SK-N-MC (cell line): ENCODE measurements at regions not wholly inside any gene's neighbourhood (a gene's known extent, or its start where the extent isn't known, plus 50 kb on each side); places are given as distances from the start of the nearest gene placed in this dataset.

Experiments used
- DNase-seq: peaks from one replicate; pipeline ENCODE4 v3.0.0-alpha.2; 2011; ENCODE audit warnings: low read depth, low spot score
- H3K27ac ChIP-seq: fragments of 200-600 bp; sonication (generic); 2 replicates; pipeline ENCODE4 v1.5.1; 2016; ENCODE audit warnings: mixed run types
- H3K36me3 ChIP-seq: fragments of 200-600 bp; sonication (generic); 2 replicates; pipeline ENCODE4 v1.6.1; 2017; ENCODE audit warnings: antibody characterized with exemption, low read length, mixed read lengths; ENCODE audit not compliant: insufficient read depth
- H3K4me3 ChIP-seq: fragments of 200-600 bp; sonication (generic); 2 replicates; pipeline ENCODE4 v1.5.1; 2016
- H3K9ac ChIP-seq: fragments of 200-600 bp; sonication (generic); 2 replicates; pipeline ENCODE4 v1.8.0; 2017; ENCODE audit warnings: mixed run types, mixed read lengths; ENCODE audit not compliant: insufficient read length
- H3K9me3 ChIP-seq: fragments of 200-600 bp; sonication (generic); 2 replicates; pipeline ENCODE4 v1.6.1; 2017; ENCODE audit warnings: low read depth, mild to moderate bottlenecking, antibody characterized with exemption, low read length, moderate library complexity, mixed read lengths
- EZH2 ChIP-seq: fragments of 200-600 bp; sonication (generic); IDR thresholded peaks from one replicate; pipeline ENCODE4 v1.6.1; 2017; ENCODE audit warnings: antibody characterized with exemption
- FOXP2 ChIP-seq: optimal IDR thresholded peaks from 2 replicates; pipeline ENCODE3; 2011; ENCODE audit warnings: mild to moderate bottlenecking, moderate library complexity; ENCODE audit not compliant: insufficient read depth; ENCODE audit errors: extremely low read length, control extremely low read depth
- POLR2AphosphoS5 ChIP-seq: IDR thresholded peaks from 2 replicates; pipeline ENCODE4 v1.6.1; 2012; ENCODE audit warnings: mild to moderate bottlenecking, low read depth, low read length, borderline replicate concordance

DNA sequence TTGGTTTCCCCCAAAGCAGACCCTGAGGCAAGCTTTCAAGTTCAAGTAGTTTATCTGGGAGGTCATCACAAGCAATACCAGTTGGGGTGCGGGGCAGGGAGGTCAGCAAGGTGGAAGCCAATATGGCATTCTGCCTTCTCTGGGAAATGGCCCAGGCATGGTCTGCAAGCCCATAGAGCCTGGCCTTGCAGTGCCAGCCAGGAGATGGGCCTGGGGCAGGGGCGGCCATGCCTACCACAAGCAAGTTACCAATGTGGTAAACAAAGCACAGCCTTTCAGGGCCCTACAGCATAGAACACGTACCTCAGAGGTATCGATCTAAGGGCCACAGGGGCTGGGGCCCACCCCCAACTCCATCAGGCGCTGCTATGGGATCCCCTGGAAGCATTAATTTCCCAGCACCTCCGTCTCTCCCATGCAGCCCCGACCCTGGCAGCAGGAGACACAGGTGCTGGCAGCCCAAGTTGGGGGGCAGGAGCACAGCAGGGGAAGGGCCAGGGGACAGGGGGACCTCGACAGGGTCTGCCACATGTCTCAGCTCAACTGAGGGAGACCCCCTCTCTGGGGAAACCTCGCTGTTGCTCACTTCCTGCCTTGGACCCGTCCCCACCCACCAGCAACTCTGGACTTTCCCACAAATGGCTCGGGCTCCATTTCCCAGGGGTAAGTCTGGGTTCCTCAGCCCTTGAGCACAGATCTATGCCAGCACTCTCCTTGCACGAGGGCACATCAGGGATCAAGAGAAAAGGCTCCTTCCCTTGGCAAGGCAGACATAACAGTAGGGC lies 369.0 kb downstream of the PREX1 start:
- Histone ChIP-seq H3K27ac (no peak overlapping the region), H3K4me3 (no peak overlapping the region), H3K9me3 (no peaks in the 10 kb centered on the region), H3K9ac (no peak overlapping the region), H3K36me3 (no peaks in the 10 kb centered on the region)
- DNase-seq = no peak
- no peak for TF ChIP-seq EZH2
- TF ChIP-seq FOXP2 = no peak
- TF ChIP-seq POLR2AphosphoS5 = no peak

DNA sequence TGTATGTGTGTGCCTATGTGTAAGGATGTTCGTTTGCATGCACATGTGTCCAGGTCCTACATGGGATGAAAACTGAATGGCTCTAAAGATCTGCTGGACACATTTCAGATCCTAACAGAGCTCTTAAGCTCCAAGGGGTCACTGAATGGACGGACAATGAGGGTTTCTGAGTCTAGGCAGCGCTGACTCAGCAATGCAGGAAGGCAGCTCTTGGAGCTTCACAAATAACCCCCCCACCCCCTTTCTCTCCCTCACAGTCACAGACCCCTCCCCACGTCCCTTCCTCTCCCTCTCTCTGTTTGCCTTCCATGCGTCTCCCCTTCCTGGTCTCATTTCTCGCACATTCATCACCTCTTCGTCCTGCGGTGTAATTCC lies 369.8 kb downstream of the PREX1 start:
- Histone ChIP-seq H3K4me3 (no peak overlapping the region), H3K9me3 (no peaks in the 10 kb centered on the region), H3K27ac (no peak overlapping the region), H3K9ac (no peak overlapping the region), H3K36me3 (no peaks in the 10 kb centered on the region)
- no peak for DNase-seq
- TF ChIP-seq EZH2 = no peak
- no peak for TF ChIP-seq POLR2AphosphoS5
- TF ChIP-seq FOXP2 = no peak

DNA sequence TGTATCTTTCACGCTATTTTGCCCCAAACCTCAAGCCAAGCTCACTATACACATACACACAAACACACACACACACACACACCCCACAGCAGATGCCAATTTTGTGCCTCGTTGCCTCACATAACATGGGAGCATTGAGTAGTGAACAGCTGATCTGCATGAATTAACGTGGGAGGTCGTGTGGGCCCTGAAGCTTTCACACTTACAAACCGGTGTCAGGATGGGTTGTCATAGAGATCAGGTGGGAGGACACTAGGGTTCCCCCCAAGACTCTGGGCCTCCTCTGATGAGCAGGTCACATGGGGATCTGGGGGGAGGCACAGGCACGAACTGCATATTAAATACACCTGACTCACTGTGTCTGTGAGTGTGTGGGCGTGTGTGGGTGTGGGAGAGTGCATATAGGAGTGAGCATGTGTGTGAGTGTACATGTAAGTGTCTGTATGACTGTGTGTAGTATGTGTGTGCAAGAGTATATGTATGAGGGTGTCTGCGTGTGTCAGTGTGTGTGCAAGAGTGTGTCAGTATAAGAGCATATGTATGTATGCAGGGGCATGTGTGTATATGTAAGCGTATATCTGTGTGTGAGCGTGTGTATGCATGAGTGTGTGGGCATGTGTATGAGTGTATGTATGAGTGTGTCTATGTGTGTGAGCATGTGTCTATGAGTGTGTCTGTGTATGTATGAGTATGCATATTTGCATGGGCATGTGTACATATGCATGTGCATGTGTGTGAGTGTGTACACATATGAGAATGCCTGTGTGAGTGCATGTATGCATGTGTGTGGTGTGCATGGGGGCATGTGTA lies 370.4 kb downstream of the PREX1 start:
- no peak for DNase-seq
- TF ChIP-seq POLR2AphosphoS5 (no peak), EZH2 (no peak), FOXP2 (no peak)
- Histone ChIP-seq H3K4me3 (no peak overlapping the region), H3K9ac (no peak overlapping the region), H3K9me3 (no peaks in the 10 kb centered on the region), H3K27ac (no peak overlapping the region), H3K36me3 (no peaks in the 10 kb centered on the region)

DNA sequence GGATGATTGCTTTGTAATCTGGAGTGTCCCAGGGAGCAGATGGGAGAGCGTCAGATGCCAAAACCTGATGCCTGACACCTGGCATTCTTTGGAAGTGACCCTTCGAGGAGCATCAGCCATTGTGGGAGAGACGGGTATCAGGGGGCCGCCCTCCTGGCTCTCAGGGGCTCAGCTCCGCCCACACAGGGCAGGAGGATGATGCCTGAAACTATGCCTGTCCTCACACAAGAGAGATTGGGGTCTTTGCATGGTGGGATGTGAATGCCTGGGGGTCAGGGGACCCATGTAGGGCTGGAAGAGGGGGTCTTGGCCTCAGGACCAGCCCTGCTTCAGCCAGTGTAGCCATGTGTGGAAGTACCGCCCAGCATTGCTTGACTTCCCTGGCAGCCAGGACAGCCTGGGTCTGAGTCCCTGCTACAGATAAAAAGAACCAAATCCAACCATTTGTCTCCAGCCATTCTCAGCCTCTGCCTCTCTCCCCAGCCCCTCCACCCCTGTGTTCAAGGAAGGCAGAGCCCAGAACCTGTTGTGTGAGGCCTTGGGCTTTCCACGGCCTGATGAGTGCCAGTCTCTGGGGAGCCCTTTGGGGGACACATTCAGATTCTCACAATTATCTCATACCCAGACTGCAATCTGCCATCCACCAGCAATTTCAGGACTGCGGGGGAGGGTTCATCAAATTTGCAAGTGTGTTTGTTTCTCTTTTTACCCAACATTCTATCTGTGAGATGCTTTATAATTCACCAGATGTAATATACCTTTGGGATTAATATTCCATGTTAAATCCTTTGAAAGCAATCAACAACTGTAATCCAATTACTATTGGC lies 371.2 kb downstream of the PREX1 start:
- H3K36me3 ChIP-seq = no peaks in the 10 kb centered on the region
- H3K9ac ChIP-seq = no peak overlapping the region
- no peak for TF ChIP-seq EZH2
- TF ChIP-seq POLR2AphosphoS5 = no peak
- TF ChIP-seq FOXP2 = no peak
- no peak overlapping the region for H3K27ac ChIP-seq
- no peak for DNase-seq
- no peaks in the 10 kb centered on the region for H3K9me3 ChIP-seq
- no peak overlapping the region for H3K4me3 ChIP-seq

DNA sequence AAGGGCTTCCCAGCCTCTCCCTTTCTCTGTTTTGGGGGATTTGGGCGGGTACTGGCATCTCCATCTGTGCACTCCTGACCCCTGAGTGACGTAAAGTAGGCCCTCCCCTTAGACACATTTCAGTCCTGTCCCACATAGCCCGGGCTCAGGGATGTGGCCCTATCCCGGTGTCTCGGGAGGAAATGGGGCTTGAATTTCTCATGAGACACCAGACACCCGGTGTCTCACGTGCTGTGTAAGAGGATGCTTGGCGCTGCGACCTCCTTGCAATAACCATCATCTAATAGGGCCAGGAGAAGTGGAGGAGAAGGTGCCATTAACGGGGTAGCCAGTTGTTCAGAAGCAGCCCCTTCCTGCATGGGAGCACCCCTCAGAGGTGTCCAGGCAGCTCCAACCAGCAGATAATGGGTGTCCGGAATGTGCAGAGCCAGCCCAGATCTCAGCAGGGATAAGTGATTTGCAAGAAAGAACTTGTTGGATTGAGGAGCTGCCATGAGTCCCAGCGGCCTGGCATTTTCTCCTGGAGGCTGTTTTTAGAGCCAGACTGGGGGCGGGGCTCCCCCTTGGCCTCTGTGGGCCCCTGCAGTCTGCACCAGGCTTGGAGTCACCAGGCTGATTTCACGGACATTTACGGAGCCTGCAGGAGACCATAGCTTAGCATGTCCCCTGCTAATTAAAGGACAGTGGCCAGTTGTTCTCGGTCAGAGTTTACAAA lies 372.0 kb downstream of the PREX1 start:
- H3K9ac ChIP-seq = no peak overlapping the region
- no peak for TF ChIP-seq FOXP2
- no peak for TF ChIP-seq EZH2
- TF ChIP-seq POLR2AphosphoS5 = no peak
- H3K36me3 ChIP-seq = no peaks in the 10 kb centered on the region

DNA sequence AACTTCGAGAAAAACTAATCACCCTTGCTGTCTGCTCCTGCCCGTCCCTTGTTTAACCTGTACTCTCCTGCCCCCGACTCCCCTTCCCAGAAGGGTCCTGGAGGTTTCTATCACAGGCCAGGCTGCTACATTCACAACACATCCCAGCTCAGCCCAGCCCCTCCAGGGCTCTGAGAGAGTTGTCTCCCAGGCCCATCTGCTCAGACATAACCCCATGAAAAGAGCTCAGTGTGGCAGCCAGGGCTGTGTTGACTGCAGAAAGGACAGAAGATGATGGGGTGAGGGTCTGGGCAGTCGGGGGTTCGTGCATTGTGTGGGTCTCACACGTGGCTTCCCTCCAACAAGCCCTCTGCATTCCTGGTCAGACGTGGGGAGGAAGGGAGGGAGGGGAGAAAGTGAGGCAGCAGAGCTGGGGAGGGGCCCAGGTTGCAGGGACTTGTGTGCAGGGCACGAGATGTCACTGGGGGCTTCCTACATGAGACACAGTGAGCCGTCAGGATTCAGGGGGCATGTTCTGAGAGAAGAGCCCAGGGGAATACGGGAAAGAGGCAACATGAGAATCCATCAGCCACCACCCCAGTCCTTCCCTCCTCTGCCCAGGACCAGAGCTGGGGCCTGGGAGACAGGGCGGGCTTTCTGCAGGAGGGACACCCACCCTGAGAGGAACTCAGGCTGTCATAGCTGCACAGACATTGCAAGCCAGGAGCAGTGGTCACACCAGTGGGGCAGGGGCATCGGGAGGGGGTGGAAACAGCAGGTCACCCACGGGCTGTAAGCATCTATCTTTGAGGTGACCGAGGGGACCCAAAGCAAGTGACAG lies 372.9 kb downstream of the PREX1 start:
- H3K36me3 ChIP-seq = no peaks in the 10 kb centered on the region
- H3K4me3 ChIP-seq = no peak overlapping the region
- TF ChIP-seq FOXP2 = no peak
- TF ChIP-seq EZH2 = no peak
- no peak for TF ChIP-seq POLR2AphosphoS5
- H3K27ac ChIP-seq = no peak overlapping the region
- no peaks in the 10 kb centered on the region for H3K9me3 ChIP-seq
- no peak for DNase-seq
- H3K9ac ChIP-seq = no peak overlapping the region

More for the DNA sequence above, 372.0 kb downstream of the PREX1 start:
- H3K27ac ChIP-seq = no peak overlapping the region
- DNase-seq = no peak
- no peaks in the 10 kb centered on the region for H3K9me3 ChIP-seq
- no peak overlapping the region for H3K4me3 ChIP-seq

DNA sequence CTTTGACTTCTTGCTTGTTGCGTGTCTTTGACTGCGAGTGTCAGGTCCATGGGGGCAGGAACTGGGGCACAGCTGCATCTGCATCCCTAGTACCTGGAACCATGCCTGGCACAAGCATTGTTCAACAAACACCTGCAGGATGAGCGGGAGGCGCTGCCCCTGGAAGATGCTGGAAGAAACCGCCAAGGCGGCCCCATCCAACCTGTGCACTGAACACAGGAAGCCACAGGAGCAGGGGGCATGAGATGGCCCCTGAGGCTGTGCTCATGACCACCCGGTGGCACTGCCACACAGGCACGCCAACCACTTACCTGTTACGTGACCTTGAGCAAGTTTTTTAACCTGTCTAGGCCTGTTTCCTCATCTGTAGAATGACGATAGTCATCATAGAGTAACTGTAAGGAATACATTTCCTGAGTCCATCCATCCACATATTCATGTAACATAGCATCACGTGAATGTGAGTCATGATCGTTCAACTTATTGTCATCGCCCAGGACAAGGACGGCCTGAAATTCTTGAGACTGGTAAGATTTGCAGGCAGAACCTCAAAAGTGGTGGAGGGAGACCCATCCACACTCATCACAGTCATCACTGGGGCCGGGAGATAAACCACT lies 374.2 kb downstream of the PREX1 start:
- no peaks in the 10 kb centered on the region for H3K9me3 ChIP-seq
- TF ChIP-seq EZH2 = no peak
- TF ChIP-seq POLR2AphosphoS5 = no peak
- TF ChIP-seq FOXP2 = no peak
- H3K4me3 ChIP-seq = no peak overlapping the region
- no peak overlapping the region for H3K27ac ChIP-seq
- no peak overlapping the region for H3K9ac ChIP-seq
- no peaks in the 10 kb centered on the region for H3K36me3 ChIP-seq
- DNase-seq = no peak
